ENCODE measurements at regions not wholly inside any gene's neighbourhood (a gene's known extent, or its start where the extent isn't known, plus 50 kb on each side); places are given as distances from the start of the nearest gene placed in this dataset.
A peak's percentile ranks its signal among the peaks of the same experiment; 100 is the strongest.

- Histone ChIP-seq H3K27me3 (no peaks in the 10 kb centered on the region), H3K4me1 (peaks cover 8 to 28% (median 16%) of the 10 kb centered on the region in 4 donors), H3K9me3 (peaks cover 0 to 2% (median under 1%) of the 10 kb centered on the region in 4 donors), H3K4me3 (peak overlapping the region in 2 of 4 donors; percentile 7 to 27), H3K27ac (peak overlapping the region in 4 of 5 donors; percentile 1 to 63 (median 49)), H3K36me3 (no peaks in the 10 kb centered on the region)
- 74 to 77% (median 75%) methylated on average over 29 of the region's 29 CpGs for WGBS, 5 donors
- intact Hi-C loops (cut with DNase I; ENCODE audit: low total_unique reads) = no loop called here
- DNase-seq = peak in 1 of 2 donors; percentile 82
- peak in 5 of 7 experiments; percentile 21 to 65 (median 59) for TF ChIP-seq CTCF (IDR thresholded peaks at IDR 0.05)
- TF ChIP-seq POLR2AphosphoS5 (IDR thresholded peaks at IDR 0.05) = no peak
Observed at GRCh38 chr7:7103343-7104313, 78.7 kb upstream of the C1GALT1 start.

GRCh38 chr7:7104314-7104698, 78.0 kb upstream of the C1GALT1 start:
- Histone ChIP-seq H3K27ac (peak overlapping the region in 1 of 5 donors; percentile 1), H3K4me3 (no peak overlapping the region), H3K27me3 (no peaks in the 10 kb centered on the region), H3K4me1 (peaks cover 8 to 25% (median 13%) of the 10 kb centered on the region in 4 donors), H3K36me3 (no peaks in the 10 kb centered on the region), H3K9me3 (peaks cover 0 to 8% (median 3%) of the 10 kb centered on the region in 4 donors)
- WGBS, 5 donors = 44 to 63% (median 48%) methylated on average over 7 of the region's 7 CpGs
- intact Hi-C loops (cut with DNase I; ENCODE audit: low total_unique reads) = no loop called here
- DNase-seq = no peak
- TF ChIP-seq CTCF (IDR thresholded peaks at IDR 0.05) = no peak
- no peak for TF ChIP-seq POLR2A (IDR thresholded peaks at IDR 0.05)
- TF ChIP-seq EP300 (IDR thresholded peaks at IDR 0.05) = no peak
- TF ChIP-seq POLR2AphosphoS5 (IDR thresholded peaks at IDR 0.05) = no peak

- H3K27me3 ChIP-seq = no peaks in the 10 kb centered on the region
- DNase-seq = no peak
- no peak overlapping the region for H3K4me3 ChIP-seq
- H3K4me1 ChIP-seq = peaks cover 2 to 18% (median 10%) of the 10 kb centered on the region in 4 donors
- intact Hi-C loops (cut with DNase I; ENCODE audit: low total_unique reads) = no loop called here
- peak overlapping the region in 1 of 5 donors; percentile 1 for H3K27ac ChIP-seq
- H3K9me3 ChIP-seq = peaks cover 0 to 9% (median 3%) of the 10 kb centered on the region in 4 donors
- H3K36me3 ChIP-seq = no peaks in the 10 kb centered on the region
- TF ChIP-seq POLR2AphosphoS5 (IDR thresholded peaks at IDR 0.05) (no peak), CTCF (IDR thresholded peaks at IDR 0.05) (no peak), EP300 (IDR thresholded peaks at IDR 0.05) (no peak), POLR2A (IDR thresholded peaks at IDR 0.05) (no peak)
- 83 to 92% (median 90%) methylated on average over 5 of the region's 5 CpGs for WGBS, 5 donors
Observed at GRCh38 chr7:7104971-7105370, 77.4 kb upstream of the C1GALT1 start.

- no peak overlapping the region for H3K4me3 ChIP-seq
- peaks cover 0 to 17% (median 10%) of the 10 kb centered on the region in 4 donors for H3K4me1 ChIP-seq
- intact Hi-C loops (cut with DNase I; ENCODE audit: low total_unique reads) = no loop called here
- peaks cover 0 to 9% (median 3%) of the 10 kb centered on the region in 4 donors for H3K9me3 ChIP-seq
- TF ChIP-seq CTCF (IDR thresholded peaks at IDR 0.05) = no peak
- no peak for TF ChIP-seq POLR2A (IDR thresholded peaks at IDR 0.05)
- no peak for TF ChIP-seq EP300 (IDR thresholded peaks at IDR 0.05)
- TF ChIP-seq POLR2AphosphoS5 (IDR thresholded peaks at IDR 0.05) = no peak
- WGBS, 5 donors = 79 to 91% (median 88%) methylated on average over 4 of the region's 4 CpGs
- no peak overlapping the region for H3K27ac ChIP-seq
- no peaks in the 10 kb centered on the region for H3K27me3 ChIP-seq
- DNase-seq = no peak
- no peaks in the 10 kb centered on the region for H3K36me3 ChIP-seq
Observed at GRCh38 chr7:7105800-7106582, 76.4 kb upstream of the C1GALT1 start.
